Ishikawa (cell line): ENCODE measurements at regions not wholly inside any gene's neighbourhood (a gene's known extent, or its start where the extent isn't known, plus 50 kb on each side); places are given as distances from the start of the nearest gene placed in this dataset.

Source experiments
- CEBPB ChIP-seq: IDR thresholded peaks from 2 replicates; pipeline ENCODE4 v1.6.1; 2012
- CREB1 ChIP-seq: IDR thresholded peaks from 2 replicates; pipeline ENCODE4 v1.6.1; 2012; ENCODE audit warnings: low read depth
- EP300 ChIP-seq: IDR thresholded peaks from 2 replicates; pipeline ENCODE4 v1.6.1; 2012; ENCODE audit warnings: borderline replicate concordance
- FOXM1 ChIP-seq: IDR thresholded peaks from 2 replicates; pipeline ENCODE4 v1.6.1; 2012; ENCODE audit warnings: low read depth, borderline replicate concordance
- TAF1 ChIP-seq: IDR thresholded peaks from 2 replicates; pipeline ENCODE4 v1.6.1; 2012; ENCODE audit warnings: low read depth, mild to moderate bottlenecking
- TEAD4 ChIP-seq: IDR thresholded peaks from 2 replicates; pipeline ENCODE4 v1.6.1; 2012
- YY1 ChIP-seq: IDR thresholded peaks from 2 replicates; pipeline ENCODE4 v1.6.1; 2012; ENCODE audit warnings: low read depth
- TF ChIP-seq, protein P1 (sequence below): IDR thresholded peaks from 2 replicates; pipeline ENCODE4 v1.6.1; 2012; ENCODE audit warnings: low read depth, mild to moderate bottlenecking

DNA sequence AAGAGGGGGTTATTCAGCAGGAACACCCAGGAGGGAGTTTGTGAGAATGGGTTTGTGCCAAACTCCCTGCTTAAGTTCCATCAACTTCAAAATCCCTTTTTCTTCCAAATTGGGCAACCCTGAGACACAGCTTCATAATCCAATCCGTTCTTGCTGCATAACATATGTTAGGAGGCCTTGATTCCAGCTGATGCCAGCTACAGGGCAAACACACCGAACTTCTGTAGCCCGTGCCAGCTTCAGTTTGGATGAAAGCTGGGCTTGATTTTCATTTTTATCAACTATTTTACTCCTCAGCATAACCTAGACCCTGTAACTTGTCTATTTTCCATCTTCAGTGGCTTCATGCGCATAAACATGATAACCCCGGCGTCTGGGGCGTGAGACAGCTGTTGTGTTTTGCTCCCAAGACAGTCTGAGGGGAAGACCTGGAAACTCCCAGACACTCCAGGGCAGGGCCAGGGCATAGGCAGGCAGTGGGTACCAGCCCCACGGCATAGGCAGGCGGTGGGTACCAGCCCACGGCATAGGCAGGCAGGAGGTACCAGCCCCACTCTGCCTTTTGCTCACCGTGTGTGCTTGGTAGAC is 220.4 kb downstream of the C16orf95 start:
- no peak for TF ChIP-seq CEBPB
- TF ChIP-seq, protein P1, sequence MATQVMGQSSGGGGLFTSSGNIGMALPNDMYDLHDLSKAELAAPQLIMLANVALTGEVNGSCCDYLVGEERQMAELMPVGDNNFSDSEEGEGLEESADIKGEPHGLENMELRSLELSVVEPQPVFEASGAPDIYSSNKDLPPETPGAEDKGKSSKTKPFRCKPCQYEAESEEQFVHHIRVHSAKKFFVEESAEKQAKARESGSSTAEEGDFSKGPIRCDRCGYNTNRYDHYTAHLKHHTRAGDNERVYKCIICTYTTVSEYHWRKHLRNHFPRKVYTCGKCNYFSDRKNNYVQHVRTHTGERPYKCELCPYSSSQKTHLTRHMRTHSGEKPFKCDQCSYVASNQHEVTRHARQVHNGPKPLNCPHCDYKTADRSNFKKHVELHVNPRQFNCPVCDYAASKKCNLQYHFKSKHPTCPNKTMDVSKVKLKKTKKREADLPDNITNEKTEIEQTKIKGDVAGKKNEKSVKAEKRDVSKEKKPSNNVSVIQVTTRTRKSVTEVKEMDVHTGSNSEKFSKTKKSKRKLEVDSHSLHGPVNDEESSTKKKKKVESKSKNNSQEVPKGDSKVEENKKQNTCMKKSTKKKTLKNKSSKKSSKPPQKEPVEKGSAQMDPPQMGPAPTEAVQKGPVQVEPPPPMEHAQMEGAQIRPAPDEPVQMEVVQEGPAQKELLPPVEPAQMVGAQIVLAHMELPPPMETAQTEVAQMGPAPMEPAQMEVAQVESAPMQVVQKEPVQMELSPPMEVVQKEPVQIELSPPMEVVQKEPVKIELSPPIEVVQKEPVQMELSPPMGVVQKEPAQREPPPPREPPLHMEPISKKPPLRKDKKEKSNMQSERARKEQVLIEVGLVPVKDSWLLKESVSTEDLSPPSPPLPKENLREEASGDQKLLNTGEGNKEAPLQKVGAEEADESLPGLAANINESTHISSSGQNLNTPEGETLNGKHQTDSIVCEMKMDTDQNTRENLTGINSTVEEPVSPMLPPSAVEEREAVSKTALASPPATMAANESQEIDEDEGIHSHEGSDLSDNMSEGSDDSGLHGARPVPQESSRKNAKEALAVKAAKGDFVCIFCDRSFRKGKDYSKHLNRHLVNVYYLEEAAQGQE: no peak
- TF ChIP-seq EP300: no peak
- no peak for TF ChIP-seq TEAD4
- no peak for TF ChIP-seq TAF1
- TF ChIP-seq FOXM1: no peak
- no peak for TF ChIP-seq YY1
- no peak for TF ChIP-seq CREB1
